SH-SY5Y (cell line): ENCODE measurements at regions not wholly inside any gene's neighbourhood (a gene's known extent, or its start where the extent isn't known, plus 50 kb on each side); places are given as distances from the start of the nearest gene placed in this dataset.

Experiments
- GATA2 ChIP-seq: IDR thresholded peaks from 2 replicates; pipeline ENCODE4 v1.6.1; 2011; ENCODE audit warnings: mild to moderate bottlenecking, low read depth, low read length
- GATA3 ChIP-seq: IDR thresholded peaks from 2 replicates; pipeline ENCODE4 v1.6.1; 2011; ENCODE audit warnings: low read depth, mild to moderate bottlenecking, low read length, moderate library complexity

DNA sequence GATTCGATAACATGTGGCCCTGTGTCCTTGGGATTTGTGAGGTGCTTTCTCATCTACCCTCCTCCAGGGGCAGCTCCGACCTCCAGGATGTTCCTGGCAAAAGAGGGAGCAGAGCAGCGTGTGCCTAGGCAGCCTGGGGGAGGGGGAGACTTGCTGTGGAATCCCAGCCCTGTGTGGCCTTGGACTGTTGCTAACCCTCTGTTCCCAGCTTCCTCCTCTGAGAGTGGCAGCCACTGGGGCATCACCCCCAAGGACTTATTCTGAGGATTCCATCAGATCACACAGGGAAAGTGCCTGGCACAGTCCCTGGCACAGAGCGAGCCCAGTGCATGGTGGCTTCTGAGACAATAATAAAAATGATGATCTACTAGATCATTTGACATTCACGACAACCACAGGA, 265.1 kb upstream of the MVB12B start:
- TF ChIP-seq GATA2 (no peak), GATA3 (no peak)
